Adrenal gland (tissue), 5 donors: ENCODE measurements at regions not wholly inside any gene's neighbourhood (a gene's known extent, or its start where the extent isn't known, plus 50 kb on each side); places are given as distances from the start of the nearest gene placed in this dataset.

Experiments
- CTCF ChIP-seq, 6 experiments: fragments of 450-650 bp in 4 of 6; fragments of 200-600 bp in 2 of 6; sonication (generic) in 1 of 6; IDR thresholded peaks; 1 replicate in 5 of 6; 2 replicates in 1 of 6; pipeline versions ENCODE4 v1.5.1 to v1.8.0; 2016 to 2021; ENCODE audit warnings: antibody characterized with exemption in 6 of 6, mild to moderate bottlenecking in 2 of 6, moderate library complexity in 1 of 6
- POLR2A ChIP-seq, 2 donors: fragments of 450-650 bp; IDR thresholded peaks; one replicate each; pipeline ENCODE4 v1.6.1; 2017; ENCODE audit warnings: antibody characterized with exemption in 2 of 2, mild to moderate bottlenecking in 2 of 2, moderate library complexity in 1 of 2
- donor health status: DM: no; HTN: no; CAD: no.

GRCh38 chr10:25811052-25811685 is 122.9 kb upstream of the MYO3A start:
- TF ChIP-seq POLR2A (IDR thresholded peaks at IDR 0.05) (no peak), CTCF (IDR thresholded peaks at IDR 0.05) (no peak)
